HuH-7.5 (cell line): ENCODE measurements at regions not wholly inside any gene's neighbourhood (a gene's known extent, or its start where the extent isn't known, plus 50 kb on each side); places are given as distances from the start of the nearest gene placed in this dataset.

ENCODE experiments used
- DNase-seq: peaks from one replicate; pipeline ENCODE4 v3.0.0; 2011; ENCODE audit warnings: low spot score

- no peak for DNase-seq
Observed at GRCh38 chr2:133942398-133942797, 311.5 kb upstream of the MGAT5 start.

DNA sequence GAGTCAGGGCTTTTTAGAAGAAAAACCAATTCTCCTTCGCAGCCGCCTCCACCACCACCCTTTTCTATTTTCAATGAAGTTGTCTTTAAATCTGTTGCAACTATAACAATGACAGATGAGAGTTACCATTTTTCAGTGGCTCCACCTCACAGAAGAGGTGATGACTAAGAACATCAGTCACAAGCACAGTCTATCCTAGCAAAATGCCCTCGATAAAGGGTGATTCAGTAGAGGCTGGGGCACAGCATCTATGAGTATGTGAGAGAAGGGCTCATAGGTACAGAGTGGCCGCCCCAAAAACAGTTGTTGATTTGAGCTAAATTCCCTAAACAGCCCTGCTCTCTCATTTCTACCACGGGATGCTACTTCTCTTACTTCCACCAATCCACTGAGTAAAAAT, 310.8 kb upstream of the MGAT5 start:
- DNase-seq: no peak

DNA sequence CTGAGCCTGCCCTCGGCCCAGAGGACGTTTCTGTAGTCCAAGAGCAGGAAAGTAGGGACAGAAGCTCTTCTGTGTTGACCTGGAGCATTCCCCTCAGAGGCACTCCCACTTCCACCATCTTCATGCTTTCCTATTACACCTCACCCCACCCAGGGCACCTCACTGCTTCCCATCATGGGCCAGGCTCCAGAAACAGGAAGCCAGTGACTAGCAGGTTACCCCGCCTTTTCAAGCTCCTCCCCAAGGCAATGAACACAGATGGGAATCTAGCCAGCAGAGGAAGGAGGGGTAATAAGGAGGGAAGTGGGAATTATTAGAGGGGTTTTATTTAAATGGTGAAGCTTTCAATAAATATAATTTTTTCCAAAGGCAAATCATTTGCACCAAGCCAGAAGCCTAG, 308.8 kb upstream of the MGAT5 start:
- DNase-seq: no peak

DNA sequence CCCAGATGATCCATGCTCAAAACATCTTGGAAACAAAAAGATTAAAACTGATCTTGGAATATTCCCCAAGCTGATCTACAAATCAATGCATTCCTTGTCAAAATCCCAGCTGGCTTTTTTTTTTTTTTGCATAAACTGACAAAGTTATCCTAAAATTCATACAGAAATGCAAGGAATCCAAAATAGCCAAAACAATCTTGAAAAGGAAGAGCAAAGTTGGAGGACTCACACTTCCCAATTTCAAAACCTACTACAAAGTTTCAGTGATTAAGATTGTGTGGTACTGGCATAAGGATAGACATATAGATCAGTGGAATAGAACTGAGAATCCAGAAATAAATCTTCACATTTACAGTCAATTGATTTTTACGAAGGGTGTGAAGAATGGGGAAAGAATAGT, 306.8 kb upstream of the MGAT5 start:
- no peak for DNase-seq

DNA sequence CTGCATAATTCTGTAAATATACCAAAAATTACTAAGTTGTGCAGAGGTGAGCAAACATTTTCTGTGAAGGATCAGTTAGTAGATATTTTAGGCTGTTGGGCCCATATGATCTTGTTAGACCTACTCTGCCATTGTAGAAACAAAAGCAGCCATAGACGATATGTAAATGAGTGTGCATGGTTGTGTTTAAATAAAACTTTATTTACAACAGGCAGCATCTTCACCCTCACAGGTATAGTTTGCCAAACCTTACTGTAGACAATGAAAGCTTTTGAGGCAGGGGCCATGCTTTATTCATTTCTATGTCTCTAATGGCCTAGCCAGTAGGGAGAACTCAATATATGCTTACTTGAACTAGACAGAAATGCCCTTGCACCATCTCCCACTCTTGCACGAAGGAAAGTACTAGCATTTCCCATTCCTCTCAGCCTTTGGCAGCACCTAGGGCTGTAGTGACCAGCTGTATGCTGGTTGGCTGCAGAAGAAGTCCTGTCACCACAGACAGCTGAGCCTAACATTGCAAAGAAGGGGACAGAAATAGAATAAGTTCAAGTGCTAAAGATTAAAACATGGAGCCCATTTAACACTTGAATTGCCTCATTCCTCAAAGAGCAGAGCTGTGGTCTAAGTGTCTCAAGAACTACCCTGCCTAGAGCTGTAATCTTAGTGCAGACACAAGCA, 305.1 kb upstream of the MGAT5 start:
- no peak for DNase-seq

- DNase-seq: no peak
Observed at GRCh38 chr2:133949595-133949994, 304.3 kb upstream of the MGAT5 start.

GRCh38 chr2:133951209-133951608, 302.7 kb upstream of the MGAT5 start:
- DNase-seq: no peak

- no peak for DNase-seq
Observed at GRCh38 chr2:133952420-133952819, 301.5 kb upstream of the MGAT5 start.

GRCh38 chr2:133952896-133953295, 301.0 kb upstream of the MGAT5 start:
- DNase-seq: no peak

DNA sequence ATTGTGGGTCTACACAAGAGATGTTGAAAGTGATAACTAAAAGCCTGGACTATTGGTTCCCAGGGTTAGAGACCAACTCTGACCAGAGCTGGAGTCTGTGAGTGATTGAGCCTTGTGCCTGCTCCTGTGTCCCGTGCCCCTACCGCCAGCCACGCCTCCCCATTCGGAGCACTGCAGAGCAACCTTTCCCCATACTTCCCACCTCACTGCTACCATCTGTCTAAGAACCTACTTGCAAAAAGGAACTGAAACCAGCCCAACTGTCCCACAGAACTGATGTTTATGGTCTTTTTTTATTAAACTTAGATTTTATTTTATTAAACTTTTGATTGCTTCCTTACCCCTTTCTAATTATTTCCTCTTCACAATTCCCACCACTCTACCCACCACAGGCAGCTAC, 300.3 kb upstream of the MGAT5 start:
- DNase-seq: no peak

DNA sequence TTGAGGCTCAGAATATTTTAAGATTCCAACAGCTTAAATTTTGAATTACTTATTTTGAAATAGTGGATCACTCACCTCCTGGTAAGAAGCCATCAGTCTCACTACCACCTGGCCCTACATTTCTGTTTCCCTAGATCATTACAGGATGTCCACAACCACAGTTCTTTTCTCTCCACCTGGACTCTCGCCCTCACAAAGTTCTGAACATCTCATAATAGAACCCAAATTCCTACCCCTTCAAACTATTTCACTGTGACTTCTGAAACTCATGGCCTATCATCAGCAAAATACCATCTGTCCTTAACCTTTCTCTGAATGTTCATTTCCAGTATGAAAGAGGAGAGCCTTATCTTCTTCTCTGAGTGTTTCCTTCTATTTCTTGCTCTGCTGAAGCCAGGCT, 299.2 kb upstream of the MGAT5 start:
- no peak for DNase-seq

GRCh38 chr2:133955169-133955568, 298.7 kb upstream of the MGAT5 start:
- no peak for DNase-seq

DNA sequence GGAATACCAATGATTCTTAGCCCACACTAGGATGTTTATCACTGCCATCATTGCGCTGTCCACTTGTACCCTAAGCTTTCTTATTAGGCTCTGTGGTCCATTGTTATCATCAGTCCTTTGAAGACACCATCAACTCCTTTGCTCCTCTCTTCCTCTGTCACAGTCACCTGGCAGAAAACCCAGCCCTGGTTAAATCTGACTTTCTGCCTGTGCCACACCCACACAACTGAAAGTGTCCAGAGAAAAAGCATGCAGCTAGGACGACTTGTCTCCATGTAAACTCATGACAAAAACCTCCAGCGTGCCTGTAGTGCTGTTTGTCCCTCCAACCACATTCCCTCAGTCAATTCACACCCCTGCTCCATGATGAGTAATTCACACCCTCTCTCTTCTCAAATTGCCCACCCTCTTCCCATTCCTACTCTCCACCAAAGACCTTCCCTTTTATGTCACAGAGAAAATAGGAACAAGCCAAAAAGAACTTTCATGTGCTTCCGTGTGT, 297.4 kb upstream of the MGAT5 start:
- DNase-seq: no peak

GRCh38 chr2:133957724-133958480, 296.0 kb upstream of the MGAT5 start:
- DNase-seq: no peak

- DNase-seq: no peak
Observed at GRCh38 chr2:133959066-133959465, 294.8 kb upstream of the MGAT5 start.

GRCh38 chr2:133966720-133967304, 287.1 kb upstream of the MGAT5 start:
- DNase-seq: no peak

- DNase-seq: no peak
Observed at GRCh38 chr2:133967326-133967725, 286.5 kb upstream of the MGAT5 start.

GRCh38 chr2:133968446-133968845, 285.4 kb upstream of the MGAT5 start:
- DNase-seq: no peak

- no peak for DNase-seq
Observed at GRCh38 chr2:133970641-133971040, 283.2 kb upstream of the MGAT5 start.

- no peak for DNase-seq
Observed at GRCh38 chr2:133972297-133972696, 281.6 kb upstream of the MGAT5 start.

DNA sequence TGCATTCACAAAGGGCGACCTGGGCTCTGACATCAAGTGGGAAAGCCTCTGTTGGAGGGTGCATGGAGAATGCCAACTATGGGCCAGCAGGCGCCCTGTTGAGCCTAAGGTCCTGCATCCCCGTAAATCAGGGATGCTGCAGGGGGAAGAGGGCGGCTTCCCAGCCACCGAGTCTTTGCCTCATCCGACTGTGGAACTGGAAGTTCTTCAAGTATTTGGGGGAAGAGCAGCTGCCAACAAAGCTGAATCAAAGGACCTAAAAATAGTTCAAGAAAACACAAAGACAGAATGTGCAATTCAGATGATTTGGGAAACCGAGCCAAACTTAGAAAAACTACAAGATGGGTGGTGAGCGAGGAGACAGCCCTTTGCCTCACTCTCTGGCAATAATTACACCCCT, 281.1 kb upstream of the MGAT5 start:
- DNase-seq: no peak

DNA sequence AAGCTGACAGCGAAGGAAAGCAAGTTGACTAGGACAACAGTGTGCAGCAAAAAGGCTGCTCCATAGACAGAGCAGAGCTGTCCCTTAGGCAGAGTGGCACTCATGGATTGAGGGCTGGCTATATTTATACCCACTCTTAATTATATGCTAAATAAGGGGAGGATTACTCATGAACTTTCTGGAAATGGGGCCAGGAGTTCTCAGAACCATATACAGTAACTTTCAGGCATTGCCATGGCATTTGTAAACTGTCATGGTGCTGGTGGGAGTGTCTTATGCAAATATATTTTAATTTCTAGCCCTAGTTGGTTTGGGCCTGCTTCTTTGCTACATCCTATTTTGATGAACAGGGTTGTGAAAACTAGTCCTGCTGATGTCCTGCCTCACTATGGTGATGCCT, 279.5 kb upstream of the MGAT5 start:
- DNase-seq: no peak

DNA sequence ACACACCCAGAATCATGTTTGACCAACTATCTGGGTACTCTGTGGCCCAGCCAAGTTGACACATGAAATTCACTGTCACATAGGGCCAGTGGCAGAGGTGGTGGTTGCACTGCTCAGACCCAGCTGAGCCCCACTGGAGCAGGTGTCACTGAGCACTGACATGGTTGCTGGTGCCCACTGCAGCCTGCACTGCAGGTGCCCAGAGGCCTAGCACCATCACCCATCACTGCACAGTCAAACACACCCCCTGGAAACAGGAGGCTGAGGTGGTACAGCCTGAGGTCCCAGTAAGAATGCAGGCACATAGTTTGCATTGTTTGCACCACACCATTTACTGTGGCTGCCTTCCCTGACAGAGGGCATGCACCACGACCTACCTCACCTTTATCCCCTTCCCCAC, 278.7 kb upstream of the MGAT5 start:
- DNase-seq: no peak
